Sigmoid colon (tissue), 4 donors: ENCODE measurements at regions not wholly inside any gene's neighbourhood (a gene's known extent, or its start where the extent isn't known, plus 50 kb on each side); places are given as distances from the start of the nearest gene placed in this dataset.

Source experiments
- CTCF ChIP-seq, 4 experiments: fragments of 450-650 bp in 3 of 4; fragments of 200-600 bp in 1 of 4; IDR thresholded peaks; one replicate each; pipeline ENCODE4 v1.5.1; 2016 to 2019; ENCODE audit warnings: antibody characterized with exemption in 4 of 4, mild to moderate bottlenecking in 3 of 4, moderate library complexity in 2 of 4
- EP300 ChIP-seq, 4 donors: sonication (generic); formaldehyde crosslinking; IDR thresholded peaks; one replicate each; pipeline ENCODE4 v1.6.1; 2017; ENCODE audit warnings: antibody characterized with exemption in 4 of 4
- POLR2AphosphoS5 ChIP-seq, 4 donors: sonication (generic); formaldehyde crosslinking; IDR thresholded peaks; one replicate each; pipeline ENCODE4 v1.6.1; 2017; ENCODE audit warnings: antibody characterized with exemption in 4 of 4

- TF ChIP-seq EP300 (IDR thresholded peaks at IDR 0.05) (no peak), CTCF (IDR thresholded peaks at IDR 0.05) (no peak), POLR2AphosphoS5 (IDR thresholded peaks at IDR 0.05) (no peak)
Measured at GRCh38 chr16:73159296-73159695, 111.4 kb upstream of the ZFHX3 start.
